Neuronal stem cell (in vitro differentiated cells): ENCODE measurements at regions not wholly inside any gene's neighbourhood (a gene's known extent, or its start where the extent isn't known, plus 50 kb on each side); places are given as distances from the start of the nearest gene placed in this dataset.

Experiments used
- DNase-seq: peaks from one replicate; pipeline ENCODE4 v3.0.0-alpha.2; 2013; ENCODE audit warnings: low spot score
- H2AFZ ChIP-seq: one replicate; pipeline ENCODE4 v1.6.1; 2013; ENCODE audit warnings: mild to moderate bottlenecking, low read length, inconsistent platforms
- H2AK5ac ChIP-seq: 2 replicates; pipeline ENCODE4 v1.6.1; 2013; ENCODE audit warnings: low read depth, mild to moderate bottlenecking, inconsistent platforms, low read length, moderate library complexity, mixed read lengths
- H2BK120ac ChIP-seq: 2 replicates; pipeline ENCODE4 v1.6.1; 2013; ENCODE audit warnings: low read depth, mild to moderate bottlenecking, inconsistent platforms, low read length, moderate library complexity, mixed read lengths
- H2BK12ac ChIP-seq: one replicate; pipeline ENCODE4 v1.6.1; 2013; ENCODE audit warnings: low read length, inconsistent platforms
- H2BK15ac ChIP-seq: 2 replicates; pipeline ENCODE4 v1.6.1; 2013; ENCODE audit warnings: mild to moderate bottlenecking, low read length, inconsistent platforms, mixed read lengths
- H2BK5ac ChIP-seq: one replicate; pipeline ENCODE4 v1.6.1; 2013; ENCODE audit warnings: inconsistent platforms, mild to moderate bottlenecking, low read length, moderate library complexity
- H3K14ac ChIP-seq: one replicate; pipeline ENCODE4 v1.6.1; 2013; ENCODE audit warnings: low read length, inconsistent platforms
- H3K18ac ChIP-seq: 2 replicates; pipeline ENCODE4 v1.6.1; 2013; ENCODE audit warnings: low read length, inconsistent platforms
- H3K23ac ChIP-seq: 2 replicates; pipeline ENCODE4 v1.6.1; 2013; ENCODE audit warnings: low read depth, mild to moderate bottlenecking, mixed read lengths, low read length, inconsistent platforms; ENCODE audit not compliant: poor library complexity
- H3K27ac ChIP-seq: replicated peaks from 3 replicates; pipeline ENCODE4 v1.5.1; 2013; ENCODE audit warnings: low read length, inconsistent platforms
- H3K27me3 ChIP-seq, 3 experiments: 2 replicates each; pipeline ENCODE4 v1.6.1; 2013; ENCODE audit warnings: low read length in 3 of 3, mild to moderate bottlenecking in 2 of 3, inconsistent platforms in 1 of 3, low read depth in 1 of 3, mixed read lengths in 1 of 3, moderate library complexity in 1 of 3; ENCODE audit not compliant: control insufficient read depth in 3 of 3, insufficient read depth in 3 of 3
- H3K36me3 ChIP-seq, 2 donors: replicated peaks in 1 of 2; 2 replicates each; pipeline ENCODE4 v1.6.1; 2013; ENCODE audit warnings: low read length in 2 of 2; ENCODE audit not compliant: control insufficient read depth in 2 of 2, insufficient read depth in 2 of 2
- H3K4ac ChIP-seq: 2 replicates; pipeline ENCODE4 v1.6.1; 2013; ENCODE audit warnings: inconsistent platforms, mild to moderate bottlenecking, low read length, moderate library complexity
- H3K4me1 ChIP-seq, 2 donors: 1 replicate in 1 of 2; 2 replicates in 1 of 2; pipeline ENCODE4 v1.6.1; 2013; ENCODE audit warnings: low read length in 2 of 2, low read depth in 1 of 2; ENCODE audit not compliant: control insufficient read depth in 2 of 2, insufficient read depth in 1 of 2
- H3K4me2 ChIP-seq: one replicate; pipeline ENCODE4 v1.6.1; 2013; ENCODE audit warnings: mild to moderate bottlenecking, low read length, inconsistent platforms; ENCODE audit not compliant: insufficient read depth, poor library complexity, severe bottlenecking
- H3K4me3 ChIP-seq, 2 donors: 2 replicates each; pipeline ENCODE4 v1.5.1; 2013; ENCODE audit warnings: low read length in 2 of 2, mild to moderate bottlenecking in 2 of 2, inconsistent platforms in 1 of 2, moderate library complexity in 1 of 2
- H3K79me1 ChIP-seq: one replicate; pipeline ENCODE4 v1.6.1; 2013; ENCODE audit warnings: low read depth, mild to moderate bottlenecking, inconsistent platforms, low read length, moderate library complexity
- H3K9ac ChIP-seq: one replicate; pipeline ENCODE4 v1.6.1; 2013; ENCODE audit warnings: mild to moderate bottlenecking, low read depth, low read length, inconsistent platforms; ENCODE audit not compliant: poor library complexity
- H3K9me3 ChIP-seq, 2 donors: replicated peaks in 1 of 2; 2 replicates each; pipeline versions ENCODE3 to v1.6.1; 2013; ENCODE audit warnings: low read length in 2 of 2, mild to moderate bottlenecking in 2 of 2, inconsistent platforms in 1 of 2, low read depth in 1 of 2, mixed read lengths in 1 of 2, moderate library complexity in 1 of 2; ENCODE audit not compliant: control insufficient read depth in 2 of 2, insufficient read depth in 1 of 2
- H4K8ac ChIP-seq: one replicate; pipeline ENCODE4 v1.6.1; 2013; ENCODE audit warnings: low read depth, mild to moderate bottlenecking, inconsistent platforms, low read length, moderate library complexity
- H4K91ac ChIP-seq: one replicate; pipeline ENCODE4 v1.6.1; 2013; ENCODE audit warnings: low read length, low read depth, mild to moderate bottlenecking, inconsistent platforms; ENCODE audit not compliant: poor library complexity
- WGBS, 2 donors: extraction: QIAGEN DNeasy Blood & Tissue Kit; methylation state at CpG; one replicate each; pipeline ENCODE4 v1.1.7; 2013; ENCODE audit warnings: missing lambda C conversion rate in 2 of 2, mixed read lengths in 1 of 2; ENCODE audit not compliant: insufficient read length in 2 of 2, insufficient replicate concordance in 1 of 2; ENCODE audit errors: extremely low coverage in 2 of 2; 5-methylcytosine and 5-hydroxymethylcytosine counted together

DNA sequence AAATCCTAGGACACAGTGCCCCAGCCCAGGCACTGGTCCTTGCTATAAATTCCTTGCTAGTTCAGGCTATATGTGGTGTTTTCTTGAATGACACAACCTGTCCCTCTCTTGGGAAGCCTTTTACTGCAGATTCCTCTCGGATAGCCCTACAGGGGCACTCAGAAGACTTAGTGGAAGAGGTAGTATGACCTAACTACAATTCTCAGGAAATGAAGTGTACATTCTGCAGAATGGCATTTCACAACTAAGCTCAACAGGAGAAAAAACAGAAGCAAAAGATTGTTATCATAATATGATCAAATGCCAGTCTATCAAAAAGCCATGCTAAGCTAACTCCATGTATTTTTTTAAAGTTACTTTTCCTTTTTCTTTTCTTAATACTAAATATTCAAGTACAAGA lies 66.3 kb upstream of the FBXL4 start:
- Histone ChIP-seq H3K9ac (no peak overlapping the region), H2AFZ (no peak overlapping the region), H3K4ac (no peak overlapping the region), H4K8ac (no peak overlapping the region), H3K9me3 (no peaks in the 10 kb centered on the region), H3K4me3 (no peak overlapping the region), H2AK5ac (no peak overlapping the region), H4K91ac (no peak overlapping the region), H2BK5ac (no peak overlapping the region), H2BK15ac (no peak overlapping the region), H3K4me1 (no peaks in the 10 kb centered on the region), H3K18ac (no peak overlapping the region), H2BK12ac (no peak overlapping the region), H3K23ac (no peak overlapping the region), H3K27ac (no peak overlapping the region), H3K36me3 (no peaks in the 10 kb centered on the region), H3K27me3 (peaks cover 0 to 7% (median 0%) of the 10 kb centered on the region in 3 experiments), H3K4me2 (no peak overlapping the region), H2BK120ac (no peak overlapping the region), H3K79me1 (no peaks in the 10 kb centered on the region), H3K14ac (no peak overlapping the region)
- WGBS, 2 donors, result no CpG with 5 or more reads among the region's 1 CpG
- DNase-seq, result no peak

- Histone ChIP-seq H2BK5ac (no peak overlapping the region), H2BK120ac (no peak overlapping the region)
- WGBS, 2 donors, result no CpG with 5 or more reads among the region's 3 CpGs
Observed at GRCh38 chr6:99013661-99014060, 65.9 kb upstream of the FBXL4 start.

DNA sequence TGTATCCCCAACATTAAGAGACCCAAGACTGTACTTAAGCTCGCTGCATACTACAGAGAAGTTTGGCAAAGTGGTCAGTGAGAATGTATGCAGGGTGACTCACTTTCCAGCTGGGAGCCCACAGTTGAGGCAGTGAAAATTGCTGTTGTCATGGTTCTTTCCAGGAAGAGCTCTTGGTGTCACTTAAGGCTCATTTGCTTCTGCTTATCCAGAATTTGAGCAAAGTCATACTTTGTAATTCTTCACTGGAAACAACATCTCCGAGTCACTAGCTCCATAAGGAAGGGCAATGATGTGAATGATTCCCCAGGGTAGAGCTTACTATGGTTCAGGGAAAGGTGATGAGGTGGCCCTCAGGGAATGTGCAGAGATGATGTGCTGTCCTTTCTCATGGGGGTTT lies 65.4 kb upstream of the FBXL4 start:
- Histone ChIP-seq H3K18ac (no peak overlapping the region), H3K4me3 (no peak overlapping the region), H2BK5ac (no peak overlapping the region), H3K9me3 (no peaks in the 10 kb centered on the region), H3K9ac (no peak overlapping the region), H2BK120ac (no peak overlapping the region), H3K4me2 (no peak overlapping the region), H3K4ac (no peak overlapping the region), H3K79me1 (no peaks in the 10 kb centered on the region), H3K23ac (no peak overlapping the region), H3K36me3 (no peaks in the 10 kb centered on the region), H3K14ac (no peak overlapping the region), H2BK15ac (no peak overlapping the region), H4K8ac (no peak overlapping the region), H2AK5ac (no peak overlapping the region), H3K4me1 (no peaks in the 10 kb centered on the region), H2AFZ (no peak overlapping the region), H3K27me3 (peaks cover 0 to 3% (median 0%) of the 10 kb centered on the region in 3 experiments), H3K27ac (no peak overlapping the region), H2BK12ac (no peak overlapping the region), H4K91ac (no peak overlapping the region)
- DNase-seq, result no peak
- no CpG with 5 or more reads among the region's 2 CpGs for WGBS, 2 donors

More at GRCh38 chr6:99013661-99014060, 65.9 kb upstream of the FBXL4 start:
- no peak overlapping the region for H2BK12ac ChIP-seq
- H3K79me1 ChIP-seq, result no peaks in the 10 kb centered on the region
- H4K91ac ChIP-seq, result no peak overlapping the region
- H2AK5ac ChIP-seq, result no peak overlapping the region
- H3K4me1 ChIP-seq, result no peaks in the 10 kb centered on the region
- H3K36me3 ChIP-seq, result no peaks in the 10 kb centered on the region
- H3K9ac ChIP-seq, result no peak overlapping the region
- no peak overlapping the region for H3K27ac ChIP-seq
- no peak overlapping the region for H2BK15ac ChIP-seq
- peaks cover 0 to 5% (median 0%) of the 10 kb centered on the region in 3 experiments for H3K27me3 ChIP-seq
- no peak overlapping the region for H3K18ac ChIP-seq
- DNase-seq, result no peak
- H3K4me3 ChIP-seq, result no peak overlapping the region
- H2AFZ ChIP-seq, result no peak overlapping the region
- H3K4ac ChIP-seq, result no peak overlapping the region
- no peak overlapping the region for H4K8ac ChIP-seq
- H3K4me2 ChIP-seq, result no peak overlapping the region
- H3K14ac ChIP-seq, result no peak overlapping the region
- H3K9me3 ChIP-seq, result no peaks in the 10 kb centered on the region
- no peak overlapping the region for H3K23ac ChIP-seq

- H3K79me1 ChIP-seq, result no peaks in the 10 kb centered on the region
Observed at GRCh38 chr6:99011151-99011550, 63.4 kb upstream of the FBXL4 start.

More at GRCh38 chr6:99011151-99011550, 63.4 kb upstream of the FBXL4 start:
- H2BK12ac ChIP-seq, result no peak overlapping the region
- H3K4me3 ChIP-seq, result no peak overlapping the region
- H3K4me2 ChIP-seq, result no peak overlapping the region
- H3K9me3 ChIP-seq, result no peaks in the 10 kb centered on the region
- no peak overlapping the region for H2AFZ ChIP-seq
- no peak overlapping the region for H2BK5ac ChIP-seq
- DNase-seq, result no peak
- H3K27me3 ChIP-seq, result peaks cover 0 to 3% (median 0%) of the 10 kb centered on the region in 3 experiments
- no peak overlapping the region for H3K23ac ChIP-seq
- H2AK5ac ChIP-seq, result no peak overlapping the region
- no peak overlapping the region for H4K8ac ChIP-seq
- no peak overlapping the region for H2BK15ac ChIP-seq
- no peak overlapping the region for H4K91ac ChIP-seq
- H3K9ac ChIP-seq, result no peak overlapping the region
- no peak overlapping the region for H3K4ac ChIP-seq
- H3K4me1 ChIP-seq, result no peaks in the 10 kb centered on the region
- no peak overlapping the region for H3K27ac ChIP-seq
- H3K36me3 ChIP-seq, result no peaks in the 10 kb centered on the region
- H2BK120ac ChIP-seq, result no peak overlapping the region
- H3K18ac ChIP-seq, result no peak overlapping the region
- H3K14ac ChIP-seq, result no peak overlapping the region
